Right renal cortex interstitium (tissue), 3 donors: ENCODE measurements at regions not wholly inside any gene's neighbourhood (a gene's known extent, or its start where the extent isn't known, plus 50 kb on each side); places are given as distances from the start of the nearest gene placed in this dataset.
"Not testable (repeated sequence)": the region's sequence is repeated elsewhere in the genome, so short reads cannot be mapped to it uniquely, and the experiment has no call there.

ENCODE experiments used
- DNase-seq, 3 donors: peaks; one replicate each; pipeline ENCODE4 v3.0.0-alpha.2; 2013; ENCODE audit warnings: low read depth in 3 of 3, low spot score in 2 of 3

GRCh38 chr5:104539618-104540350 is 977.2 kb upstream of the NUDT12 start:
- DNase-seq: no peak

GRCh38 chr5:104538734-104539133 is 976.1 kb upstream of the NUDT12 start:
- no peak for DNase-seq

GRCh38 chr5:104533498-104533897 is 970.9 kb upstream of the NUDT12 start:
- no peak for DNase-seq

GRCh38 chr5:104526866-104527265 is 964.3 kb upstream of the NUDT12 start:
- no peak for DNase-seq

GRCh38 chr5:104513640-104514072 is 951.1 kb upstream of the NUDT12 start:
- DNase-seq: no peak

- no peak for DNase-seq
Observed at GRCh38 chr5:104513121-104513602, 950.6 kb upstream of the NUDT12 start.

GRCh38 chr5:104512063-104512825 is 949.7 kb upstream of the NUDT12 start:
- DNase-seq: no peak

- DNase-seq: no peak
Observed at GRCh38 chr5:104498281-104498680, 935.7 kb upstream of the NUDT12 start.

- no peak for DNase-seq
Observed at GRCh38 chr5:104494083-104494482, 931.5 kb upstream of the NUDT12 start.

- DNase-seq: no peak
Observed at GRCh38 chr5:104472811-104473210, 910.2 kb upstream of the NUDT12 start.

- DNase-seq: no peak
Observed at GRCh38 chr5:104456122-104456521, 893.5 kb upstream of the NUDT12 start.

- DNase-seq: no peak
Observed at GRCh38 chr5:104452550-104452949, 890.0 kb upstream of the NUDT12 start.

- DNase-seq: not testable (repeated sequence)
Observed at GRCh38 chr5:104451911-104452310, 889.3 kb upstream of the NUDT12 start.

- no peak for DNase-seq
Observed at GRCh38 chr5:104444656-104445055, 882.1 kb upstream of the NUDT12 start.

GRCh38 chr5:104443706-104444105 is 881.1 kb upstream of the NUDT12 start:
- DNase-seq: no peak

- DNase-seq: no peak
Observed at GRCh38 chr5:104431981-104432380, 869.4 kb upstream of the NUDT12 start.

- no peak for DNase-seq
Observed at GRCh38 chr5:104431002-104431620, 868.5 kb upstream of the NUDT12 start.

- DNase-seq: no peak
Observed at GRCh38 chr5:104429911-104430310, 867.3 kb upstream of the NUDT12 start.

GRCh38 chr5:104421431-104421830 is 858.8 kb upstream of the NUDT12 start:
- no peak for DNase-seq

GRCh38 chr5:104418056-104418455 is 855.5 kb upstream of the NUDT12 start:
- no peak for DNase-seq

GRCh38 chr5:104412649-104413240 is 850.2 kb upstream of the NUDT12 start:
- no peak for DNase-seq
